Epidermal melanocyte (primary cell): ENCODE measurements at regions not wholly inside any gene's neighbourhood (a gene's known extent, or its start where the extent isn't known, plus 50 kb on each side); places are given as distances from the start of the nearest gene placed in this dataset.

Experiments
- DNase-seq: peaks from one replicate; pipeline ENCODE4 v3.0.0; 2011; ENCODE audit warnings: low spot score; ENCODE audit not compliant: insufficient read length

DNA sequence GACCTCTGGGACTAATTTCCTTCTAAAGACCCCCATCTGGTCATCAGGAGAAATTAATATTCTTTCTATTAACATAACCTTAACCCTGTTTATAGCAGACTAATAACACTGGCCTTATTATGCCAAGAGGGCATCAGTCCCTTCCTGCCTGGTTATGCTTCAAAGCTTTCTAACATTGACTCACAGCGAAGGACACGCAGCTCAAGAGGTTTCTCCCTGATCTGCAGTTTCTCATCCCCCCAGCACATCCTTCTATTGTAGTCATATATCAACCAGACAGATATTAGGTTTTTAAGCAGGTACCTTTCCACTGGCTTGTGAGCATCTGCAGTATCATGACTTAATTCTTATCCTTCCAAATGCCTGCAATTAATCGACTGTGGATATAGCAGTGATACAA is 100.0 kb upstream of the CXCR4 start:
- no peak for DNase-seq

DNA sequence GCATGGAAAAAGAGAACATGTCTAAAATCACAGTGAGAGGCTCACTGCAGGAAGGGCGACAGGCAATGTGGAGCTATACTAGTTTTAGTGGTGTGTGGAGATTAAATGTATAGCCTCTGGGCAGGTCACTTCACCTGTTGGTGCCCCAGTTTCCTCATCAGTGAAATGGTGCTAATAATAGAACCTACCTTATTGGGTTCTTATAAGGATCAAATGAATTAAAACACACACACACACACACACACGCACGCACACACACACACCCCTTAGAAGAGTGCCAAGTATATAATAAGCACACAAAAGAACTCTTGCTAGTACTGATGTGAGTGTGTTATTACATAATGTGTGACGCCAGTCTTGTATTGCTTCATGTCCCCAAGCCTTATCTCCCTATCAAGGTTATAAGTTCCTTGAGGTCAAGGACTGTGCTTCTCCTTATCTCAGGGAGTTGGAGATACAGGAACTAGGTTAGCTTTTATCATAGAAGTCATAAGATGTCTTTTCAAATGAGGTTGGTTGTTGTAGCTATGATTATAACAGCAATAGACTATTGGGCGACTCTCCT is 98.0 kb upstream of the CXCR4 start:
- DNase-seq, result no peak

DNA sequence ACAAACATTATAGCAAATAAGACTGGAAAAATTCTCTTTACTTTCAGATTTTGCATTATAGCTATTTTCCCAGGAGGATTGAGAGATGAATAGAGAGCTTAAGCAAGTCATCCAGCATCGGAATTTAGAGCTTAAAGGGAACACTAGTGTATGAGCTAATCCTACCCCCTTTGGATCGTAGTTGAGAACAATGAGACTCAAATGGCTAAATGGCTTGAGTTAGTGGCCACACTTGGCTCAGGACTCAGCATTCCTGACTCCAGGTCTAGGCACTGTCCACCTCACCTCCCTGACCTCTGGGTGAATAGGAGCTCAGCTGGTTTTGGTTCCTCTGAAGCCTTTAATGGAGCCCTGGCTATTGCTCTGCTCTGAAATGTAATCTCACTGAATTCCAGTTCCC is 97.5 kb upstream of the CXCR4 start:
- DNase-seq, result no peak

DNA sequence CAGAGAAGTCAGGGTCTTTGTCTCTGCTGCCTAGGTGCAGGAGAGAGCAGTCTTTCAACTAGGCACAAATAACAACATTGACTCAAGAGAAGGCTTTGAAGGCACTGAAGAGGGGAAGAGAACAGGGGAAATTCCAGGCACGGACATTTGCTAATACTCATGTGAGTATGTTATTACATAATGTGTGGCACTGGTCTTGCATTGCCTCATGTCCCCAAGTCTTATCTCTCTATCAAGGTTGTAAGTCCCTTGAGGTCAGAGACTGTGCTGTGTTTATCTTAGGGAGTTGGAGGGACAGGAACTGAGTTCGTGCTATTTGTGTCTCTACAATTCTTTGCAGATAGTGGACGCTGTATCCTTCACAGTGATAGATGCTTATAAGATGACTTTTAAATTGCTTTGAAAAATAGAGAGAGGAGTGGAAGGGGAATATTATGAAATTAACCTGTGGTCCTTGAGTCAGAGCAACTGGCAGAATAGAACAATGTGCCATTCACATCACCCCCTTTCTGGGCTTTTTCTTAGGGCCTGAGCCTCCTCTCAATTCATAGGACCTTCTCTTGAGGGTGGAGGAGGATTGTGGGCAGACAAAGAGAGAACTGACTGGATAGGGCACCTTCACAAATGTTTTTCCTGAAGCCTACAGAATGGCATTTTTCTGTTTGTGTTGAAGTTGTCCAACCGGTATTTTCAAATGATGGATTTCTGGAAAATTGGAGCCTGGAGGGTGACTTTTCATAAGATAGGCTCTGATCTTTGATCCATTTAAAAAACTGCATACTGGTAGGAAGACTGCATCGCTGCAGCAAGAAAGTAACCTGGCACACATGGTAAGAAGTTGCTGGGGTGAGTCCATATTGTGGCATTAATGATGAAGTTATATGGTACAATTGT is 96.6 kb upstream of the CXCR4 start:
- no peak for DNase-seq

DNA sequence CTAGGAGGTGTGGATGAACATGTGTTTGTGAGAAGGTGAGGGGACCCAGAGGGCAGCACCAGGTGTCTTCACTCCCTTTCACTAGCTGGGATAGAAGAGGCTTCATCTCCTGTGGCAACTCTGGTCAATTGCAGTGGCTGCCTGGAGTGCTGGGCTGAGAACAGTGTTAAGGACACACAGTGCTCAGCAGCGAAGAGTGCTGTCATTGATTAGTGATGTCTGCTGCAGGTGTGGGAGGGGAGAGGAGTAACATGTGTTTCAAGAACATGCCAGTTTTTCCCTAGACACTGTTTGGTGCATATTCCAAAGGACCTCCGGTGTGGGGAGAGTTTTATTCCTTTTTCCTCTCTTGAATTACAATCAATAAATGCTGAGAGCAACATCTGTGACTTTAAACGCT is 95.9 kb upstream of the CXCR4 start:
- DNase-seq, result no peak

DNA sequence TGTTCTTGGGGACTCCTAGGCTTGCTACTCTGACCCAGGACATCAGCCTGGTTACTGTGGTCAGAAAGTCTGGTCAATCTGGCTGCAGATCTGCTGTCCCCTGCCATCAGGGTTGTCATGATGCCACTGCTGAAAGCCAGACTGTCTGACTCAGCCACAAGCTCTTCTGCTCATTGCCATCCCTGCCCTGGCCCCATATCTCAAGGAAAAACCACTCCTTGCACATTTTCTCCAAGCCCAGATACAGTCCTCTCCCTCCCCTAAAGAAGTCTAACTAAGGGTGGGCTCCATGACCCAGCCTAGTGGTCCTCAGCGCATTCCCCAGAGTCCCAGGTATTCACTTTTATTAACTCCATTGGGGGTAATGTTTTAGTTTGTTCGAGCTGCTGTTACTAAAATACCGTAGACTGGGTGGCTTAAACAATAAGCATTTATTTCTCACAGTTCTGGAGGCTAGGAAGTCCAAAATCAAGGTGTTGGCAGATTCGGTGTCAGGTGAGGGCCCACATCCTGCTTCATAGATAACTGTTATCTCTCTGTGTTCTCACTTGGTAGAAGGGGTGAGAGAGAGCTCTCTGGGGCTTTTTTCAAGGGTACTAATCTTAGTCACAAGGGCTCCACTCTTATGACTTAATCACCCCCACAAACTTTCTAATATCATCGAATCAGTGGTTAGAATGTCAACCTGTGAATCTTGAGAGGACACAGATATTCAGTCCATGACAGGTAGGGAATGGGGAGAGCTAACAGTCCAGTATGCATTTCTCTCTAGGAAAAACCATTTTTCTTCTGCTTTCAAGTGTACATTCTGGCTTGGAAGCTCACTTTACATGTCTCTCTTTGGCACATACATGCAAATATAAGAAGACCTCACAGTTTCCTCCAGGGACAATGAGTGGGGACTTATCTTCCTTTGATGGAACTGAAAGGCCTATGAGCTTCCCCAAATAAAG is 94.8 kb upstream of the CXCR4 start:
- DNase-seq, result no peak

DNA sequence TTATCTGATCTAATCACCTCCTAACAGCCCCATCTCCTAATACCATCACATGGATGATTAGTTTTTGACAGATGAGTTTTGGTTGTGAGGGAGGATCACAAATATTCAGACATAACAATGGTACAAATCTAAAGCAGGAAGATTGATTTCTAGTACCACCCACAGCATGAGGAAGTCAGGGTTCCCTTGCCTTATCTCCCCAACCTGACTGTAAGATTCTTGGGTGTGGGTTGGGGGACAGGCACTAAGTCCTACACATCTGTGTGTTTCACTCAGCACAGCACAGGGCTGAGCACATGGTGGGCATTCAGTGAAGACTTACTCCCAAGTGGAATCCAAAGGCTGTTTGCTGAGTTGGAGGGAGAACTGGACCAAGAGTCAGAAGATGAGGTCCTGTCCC is 93.8 kb upstream of the CXCR4 start:
- DNase-seq, result no peak

DNA sequence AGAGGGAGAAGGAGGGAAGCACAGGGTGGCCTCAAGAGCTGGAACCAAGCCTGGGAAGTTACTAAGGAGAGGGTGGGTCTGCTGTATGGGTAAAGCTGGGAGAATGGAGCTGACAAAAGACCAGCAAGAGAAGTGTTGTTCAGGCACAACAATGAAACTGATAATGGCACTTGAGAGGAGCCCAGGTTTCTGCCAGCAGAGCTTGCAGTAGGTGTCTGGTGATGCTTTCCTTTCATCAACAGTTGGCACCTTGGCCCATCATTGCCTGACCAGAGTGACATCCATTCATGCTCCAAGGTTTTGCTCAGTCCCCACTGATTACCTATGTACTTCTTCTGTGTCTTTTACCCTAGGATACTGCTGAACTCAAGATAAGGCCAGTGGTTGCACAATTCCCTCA is 92.9 kb upstream of the CXCR4 start:
- DNase-seq, result no peak

DNA sequence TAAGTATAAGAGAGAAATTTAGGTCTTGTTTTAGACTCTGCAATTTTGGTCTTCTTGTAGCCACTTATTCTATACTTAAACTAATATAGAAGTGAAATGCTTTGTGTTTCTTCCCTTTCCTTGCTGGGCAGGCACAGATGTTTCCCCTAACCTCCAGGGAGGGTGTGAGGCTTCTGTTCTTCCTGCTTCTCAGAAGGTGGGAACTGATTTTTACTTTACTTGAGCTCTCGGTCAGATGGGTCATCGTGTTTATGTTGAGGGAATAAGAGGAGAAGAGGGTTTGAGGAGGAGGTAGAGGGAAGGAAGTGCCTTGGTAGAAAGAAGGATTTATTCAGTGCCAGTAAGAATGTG is 92.5 kb upstream of the CXCR4 start:
- no peak for DNase-seq

DNA sequence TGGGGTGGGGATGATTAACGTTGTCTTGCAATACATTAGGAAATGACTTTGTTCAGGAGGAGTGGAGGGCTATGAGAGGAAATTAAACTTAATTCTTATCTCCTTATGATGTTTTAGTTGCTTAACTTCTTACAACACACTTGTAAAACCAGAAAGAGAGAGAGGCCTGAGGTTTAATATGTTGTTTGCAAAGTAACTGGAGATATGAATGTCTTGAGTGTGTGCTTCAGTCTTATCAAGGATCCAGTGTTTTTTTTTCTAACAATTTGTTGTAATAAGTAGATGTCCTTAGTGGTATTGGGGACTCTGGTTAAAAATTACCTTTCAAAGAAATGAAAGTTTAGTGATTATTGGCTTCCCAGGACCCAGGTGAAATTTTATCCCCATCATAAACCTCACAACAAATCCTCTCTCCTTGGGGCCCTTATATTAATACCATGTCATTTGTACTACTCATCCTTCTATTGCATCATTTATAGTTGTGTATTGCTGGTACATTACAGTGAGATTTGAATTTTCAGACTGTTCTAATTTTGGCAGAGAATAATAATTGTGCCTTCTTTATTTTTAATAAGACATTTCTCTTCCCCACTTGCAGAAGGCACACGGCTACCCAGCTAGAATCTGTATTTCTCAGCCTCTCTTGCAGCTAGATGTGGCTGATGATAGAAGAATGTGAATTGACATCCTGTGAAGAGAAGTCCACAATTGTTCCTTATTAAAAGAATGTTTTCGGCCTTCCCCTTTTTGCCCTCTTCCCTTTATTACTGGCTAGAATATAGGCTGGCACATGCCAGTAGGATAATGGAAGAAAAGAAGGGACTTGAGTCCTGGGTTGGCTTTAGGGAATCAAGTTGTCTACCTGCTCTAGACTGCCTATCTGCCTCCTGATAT is 91.9 kb upstream of the CXCR4 start:
- no peak for DNase-seq

DNA sequence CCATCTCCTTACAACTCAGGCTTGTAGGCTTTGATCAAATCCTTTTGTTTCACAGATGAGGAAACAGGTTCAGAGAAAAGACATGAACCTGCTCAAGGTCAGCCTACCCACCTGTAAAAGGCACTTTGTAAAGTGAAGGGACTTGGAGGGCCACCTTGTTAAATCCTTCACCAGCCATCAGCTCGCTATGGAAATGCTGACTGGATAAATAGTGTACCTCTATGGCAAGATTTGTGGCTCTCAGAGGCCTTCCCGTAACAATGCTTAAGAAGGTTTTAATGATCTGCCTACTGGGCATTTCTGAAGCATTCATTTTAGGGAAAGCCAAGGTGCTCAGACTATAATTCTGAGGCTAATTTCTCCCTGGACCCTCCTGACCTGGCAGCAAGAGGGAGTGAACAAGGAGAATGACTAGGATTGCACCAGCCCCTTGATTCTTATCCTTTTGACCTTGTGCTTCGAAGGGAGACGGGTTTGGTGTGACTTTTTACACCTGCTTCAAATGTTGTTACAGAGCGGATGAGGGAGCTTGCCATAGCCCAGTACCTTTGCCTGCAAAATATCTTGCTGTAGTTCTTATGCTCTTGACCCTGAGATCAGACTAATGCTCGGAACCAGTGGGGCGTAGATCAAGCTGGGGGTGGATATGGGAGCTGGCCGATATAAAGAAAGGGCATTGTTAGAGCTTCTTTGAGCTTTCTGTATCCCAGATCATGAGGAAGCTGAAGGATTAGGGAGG is 90.9 kb upstream of the CXCR4 start:
- no peak for DNase-seq

DNA sequence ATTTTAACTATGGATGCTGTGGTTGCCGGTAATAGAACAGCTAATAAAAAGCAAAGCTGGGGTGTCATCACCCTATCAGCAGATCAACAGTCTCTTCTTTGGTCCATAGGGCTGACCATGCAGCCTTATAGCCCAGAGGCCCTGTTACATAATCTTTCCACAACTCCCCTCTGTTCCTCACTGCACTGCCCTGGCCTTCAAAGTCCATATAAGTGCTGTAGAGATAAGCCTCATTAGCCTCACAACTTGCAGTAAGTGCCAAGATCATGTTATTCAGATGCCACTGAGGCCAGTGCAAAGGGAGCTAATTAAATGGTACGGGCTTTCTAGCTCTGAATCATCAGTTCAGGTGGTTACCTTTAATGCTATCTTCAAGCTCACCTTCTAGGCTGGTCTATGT is 89.7 kb upstream of the CXCR4 start:
- DNase-seq, result no peak

DNA sequence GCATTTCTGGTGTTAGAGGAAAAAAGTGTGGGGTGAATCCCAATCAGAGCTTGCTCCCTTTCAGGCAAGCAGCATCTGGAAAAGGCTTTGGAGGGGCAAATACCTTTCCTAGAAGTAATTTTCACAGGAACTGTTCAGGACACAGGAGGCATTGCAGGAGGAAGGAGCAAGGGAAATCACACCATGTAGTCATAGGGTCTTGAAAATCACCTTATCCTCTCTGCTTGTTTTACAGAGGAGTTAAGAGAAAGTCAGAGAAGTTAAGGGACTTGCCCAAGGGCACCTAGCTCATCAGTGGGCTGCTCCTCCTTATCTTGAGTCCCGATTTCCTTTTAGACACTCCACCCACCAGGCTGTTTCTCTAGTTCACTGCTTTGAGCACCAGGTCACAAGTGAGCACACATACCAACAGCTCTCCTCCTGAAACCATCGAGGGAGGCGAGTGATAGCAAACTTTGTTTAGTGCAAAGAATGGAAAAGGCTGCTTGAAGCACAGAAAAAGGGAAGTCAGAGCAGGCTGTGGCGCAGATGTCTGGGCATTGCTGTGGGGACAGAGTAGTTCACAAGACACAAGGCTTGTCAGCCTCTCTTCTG is 89.2 kb upstream of the CXCR4 start:
- DNase-seq, result no peak

DNA sequence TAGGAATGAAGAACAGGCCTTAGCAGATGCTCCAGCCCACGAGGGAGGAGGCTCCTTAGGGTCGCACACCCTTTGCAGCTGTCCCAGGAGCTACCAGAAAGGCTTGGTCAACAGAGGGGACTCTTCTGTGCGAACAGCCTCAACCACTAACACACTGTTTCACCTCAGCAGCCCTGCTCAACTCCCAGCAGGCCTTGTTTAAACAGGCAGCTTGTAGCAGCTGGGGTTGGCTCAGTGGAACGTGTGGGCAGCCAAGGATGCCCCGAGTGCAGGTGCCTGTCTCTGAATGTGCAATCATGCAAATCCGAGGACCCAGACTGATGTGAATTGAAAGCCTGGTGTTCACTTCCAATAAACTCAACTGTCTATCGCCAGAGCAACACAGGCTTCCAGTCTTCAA is 88.7 kb upstream of the CXCR4 start:
- no peak for DNase-seq

DNA sequence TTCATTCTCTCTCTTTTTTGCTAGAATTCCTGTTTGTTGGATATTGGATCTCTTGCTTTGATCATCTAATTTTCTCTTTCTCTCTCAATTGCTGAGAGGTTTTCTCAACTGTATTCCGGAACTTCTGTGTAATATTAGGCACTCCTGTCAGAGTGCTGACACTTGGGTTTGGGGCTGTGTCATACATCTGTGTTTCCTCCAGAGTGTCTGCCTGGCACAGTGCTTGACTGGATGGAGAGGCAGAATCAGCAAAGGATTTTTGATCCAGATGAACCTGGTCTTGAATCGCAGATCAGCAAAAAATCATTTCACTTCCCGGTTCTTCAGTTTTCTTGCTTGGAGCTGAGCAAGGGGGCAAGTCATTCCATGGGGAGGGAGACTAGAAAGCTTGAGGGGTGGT is 87.7 kb upstream of the CXCR4 start:
- no peak for DNase-seq

DNA sequence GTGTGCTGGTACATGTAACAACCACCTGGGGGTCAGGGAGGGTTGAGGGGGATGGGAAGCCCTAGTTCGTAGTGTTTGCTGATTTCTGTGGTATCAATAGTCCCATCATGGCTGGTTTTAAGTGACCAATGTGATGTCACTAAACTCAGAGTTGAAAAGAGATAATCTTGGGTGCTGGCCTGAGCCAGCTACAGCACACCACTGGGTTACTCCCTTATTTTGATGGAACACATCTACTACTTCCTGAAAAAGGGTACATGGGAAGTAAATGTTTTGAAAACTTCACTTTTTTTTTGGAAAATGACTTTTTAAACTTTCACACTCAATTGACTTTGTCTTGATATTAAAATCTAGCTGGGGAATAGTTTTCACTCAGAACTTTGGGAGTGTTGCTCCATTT is 87.0 kb upstream of the CXCR4 start:
- DNase-seq, result no peak

DNA sequence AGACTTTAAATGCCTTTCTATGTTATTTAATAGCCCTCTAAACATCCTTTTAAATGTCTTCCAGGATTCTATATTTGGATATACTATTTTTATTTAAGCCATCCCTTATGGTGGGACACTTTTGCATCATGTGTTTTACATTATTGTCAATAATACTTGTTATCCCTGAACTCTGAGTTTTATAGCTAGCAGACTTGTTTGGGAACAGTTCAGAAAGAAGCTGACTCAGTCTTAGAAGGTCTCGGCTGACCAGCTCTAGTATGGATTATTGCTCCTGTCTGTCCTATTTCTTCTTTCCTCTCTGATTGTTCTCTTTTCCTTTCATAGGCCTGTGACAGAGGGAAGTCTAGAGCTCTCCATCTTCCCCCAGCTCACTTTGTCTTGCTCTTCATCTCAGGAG is 77.3 kb upstream of the CXCR4 start:
- DNase-seq, result no peak

DNA sequence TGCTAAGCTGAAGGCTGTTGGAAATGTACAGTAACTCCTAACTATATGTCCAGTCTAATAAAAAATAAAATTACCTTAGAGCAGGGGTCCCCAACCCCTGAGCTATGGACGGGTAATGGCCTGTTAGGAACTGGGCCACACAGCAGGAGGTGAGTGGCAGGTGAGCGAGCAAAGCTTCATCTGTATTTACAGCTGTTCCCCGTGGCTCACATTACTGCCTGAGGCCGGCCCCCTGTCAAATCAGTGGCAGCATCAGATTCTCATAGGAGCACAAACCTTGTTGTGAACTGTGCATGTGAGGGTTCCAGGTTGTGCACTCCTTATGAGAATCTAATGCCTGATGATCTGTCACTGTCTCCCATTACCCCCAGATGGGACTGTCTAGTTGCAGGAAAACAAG is 73.1 kb upstream of the CXCR4 start:
- DNase-seq, result no peak

DNA sequence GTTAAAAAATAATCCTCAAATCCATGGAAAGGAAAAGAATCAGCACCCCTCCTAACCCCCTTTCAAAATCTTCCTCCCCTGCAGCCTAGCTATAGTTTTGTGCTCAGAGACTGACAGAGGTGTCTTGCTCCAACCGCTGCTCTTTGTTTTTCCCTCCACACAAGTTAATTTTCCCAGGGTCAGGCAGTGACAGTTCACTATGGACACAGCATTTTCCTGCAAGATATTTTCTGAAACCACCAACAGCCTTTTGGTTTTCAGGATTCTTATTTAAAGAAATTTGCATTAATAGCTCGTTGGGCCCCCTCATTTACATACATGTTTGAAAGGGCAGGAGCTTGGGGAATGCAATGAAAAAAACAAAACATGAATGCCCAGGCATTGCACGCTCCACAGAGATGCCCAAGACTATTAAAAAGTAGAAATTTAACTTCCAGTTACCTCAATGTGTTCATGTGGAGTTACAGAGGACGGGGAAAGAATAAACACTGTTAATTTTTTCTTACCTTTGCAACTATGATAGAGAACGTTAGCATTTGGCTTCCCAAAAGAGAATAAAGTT is 71.4 kb upstream of the CXCR4 start:
- DNase-seq, result no peak

DNA sequence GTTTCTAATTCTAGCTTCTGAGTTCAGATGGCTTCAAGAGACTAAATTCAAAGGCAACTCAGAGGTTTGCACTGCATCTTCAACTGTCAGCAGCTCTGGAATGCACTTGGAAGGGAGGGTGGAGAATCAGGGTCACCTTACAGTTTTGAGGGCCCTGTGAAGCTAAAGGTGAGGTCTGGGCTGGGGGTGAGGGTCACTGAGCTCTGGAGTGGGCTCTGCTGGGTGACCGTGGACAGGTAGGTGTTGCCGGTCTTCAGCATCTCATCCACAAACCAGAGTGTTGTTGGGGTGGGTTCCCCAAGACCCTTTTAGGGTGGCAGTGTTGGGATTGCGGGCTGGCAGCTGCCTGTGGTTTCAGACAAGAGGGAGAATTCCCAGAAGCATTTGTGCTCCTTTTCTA is 70.1 kb upstream of the CXCR4 start:
- no peak for DNase-seq
